Vagina (tissue), 2 donors: ENCODE measurements at regions not wholly inside any gene's neighbourhood (a gene's known extent, or its start where the extent isn't known, plus 50 kb on each side); places are given as distances from the start of the nearest gene placed in this dataset.

Experiments used
- DNase-seq, 2 donors: peaks; one replicate each; pipeline ENCODE4 v3.0.0-alpha.2; 2017; ENCODE audit errors: extremely low spot score in 2 of 2
- H3K27ac ChIP-seq: fragments of 200-600 bp; sonication (generic); one replicate; pipeline ENCODE4 v1.5.1; 2019
- H3K27me3 ChIP-seq: fragments of 200-600 bp; sonication (generic); one replicate; pipeline ENCODE4 v1.5.1; 2019
- H3K36me3 ChIP-seq, 2 donors: fragments of 200-600 bp; sonication (generic); one replicate each; pipeline ENCODE4 v1.5.1; 2017 to 2019
- H3K4me1 ChIP-seq: fragments of 200-600 bp; sonication (generic); one replicate; pipeline ENCODE4 v1.5.1; 2019
- H3K4me3 ChIP-seq, 2 donors: fragments of 200-600 bp; sonication (generic); 1 replicate in 1 of 2; 2 replicates in 1 of 2; pipeline ENCODE4 v1.5.1; 2016 to 2019
- H3K9me3 ChIP-seq: fragments of 200-600 bp; sonication (generic); one replicate; pipeline ENCODE4 v1.5.1; 2019
- CTCF ChIP-seq, 3 experiments: fragments of 450-650 bp in 2 of 3; fragments of 200-600 bp in 1 of 3; sonication (generic) in 1 of 3; IDR thresholded peaks; one replicate each; pipeline ENCODE4 v1.5.1; 2017 to 2019; ENCODE audit warnings: antibody characterized with exemption in 3 of 3, mild to moderate bottlenecking in 2 of 3, moderate library complexity in 2 of 3
- POLR2A ChIP-seq, 2 donors: fragments of 450-650 bp; IDR thresholded peaks; one replicate each; pipeline ENCODE4 v1.6.1; 2017; ENCODE audit warnings: antibody characterized with exemption in 2 of 2, mild to moderate bottlenecking in 2 of 2, moderate library complexity in 2 of 2
- POLR2AphosphoS5 ChIP-seq, 2 donors: sonication (generic); formaldehyde crosslinking; IDR thresholded peaks; one replicate each; pipeline ENCODE4 v1.9.0; 2017; ENCODE audit warnings: antibody characterized with exemption in 2 of 2, mild to moderate bottlenecking in 2 of 2, low read depth in 1 of 2; ENCODE audit not compliant: insufficient read depth in 1 of 2
- intact Hi-C: fragments of 100-400 bp; cut with DNase I; formaldehyde crosslinking; loops from one replicate; pipeline ENCODE4 v1.15.1; 2023

GRCh38 chr13:58134525-58134924, 503.0 kb downstream of the PCDH17 start:
- intact Hi-C loops = no loop called here
- H3K9me3 ChIP-seq = no peaks in the 10 kb centered on the region
- no peak for TF ChIP-seq POLR2AphosphoS5 (IDR thresholded peaks at IDR 0.05; ENCODE audit: insufficient read depth in 1 of 2, low read depth in 1 of 2)
- no peak for TF ChIP-seq CTCF (IDR thresholded peaks at IDR 0.05)
- no peak for TF ChIP-seq POLR2A (IDR thresholded peaks at IDR 0.05)
- no peak overlapping the region for H3K4me3 ChIP-seq
- no peaks in the 10 kb centered on the region for H3K27me3 ChIP-seq
- no peak overlapping the region for H3K27ac ChIP-seq
- H3K36me3 ChIP-seq = no peaks in the 10 kb centered on the region
- no peaks in the 10 kb centered on the region for H3K4me1 ChIP-seq
- no peak for DNase-seq

- H3K4me1 ChIP-seq = no peaks in the 10 kb centered on the region
- no peaks in the 10 kb centered on the region for H3K27me3 ChIP-seq
- H3K9me3 ChIP-seq = no peaks in the 10 kb centered on the region
- DNase-seq = no peak
- no peak overlapping the region for H3K27ac ChIP-seq
- no peak overlapping the region for H3K4me3 ChIP-seq
- no peak for TF ChIP-seq POLR2A (IDR thresholded peaks at IDR 0.05)
- TF ChIP-seq CTCF (IDR thresholded peaks at IDR 0.05) = no peak
- no peak for TF ChIP-seq POLR2AphosphoS5 (IDR thresholded peaks at IDR 0.05; ENCODE audit: insufficient read depth in 1 of 2, low read depth in 1 of 2)
- intact Hi-C loops = no loop called here
- H3K36me3 ChIP-seq = no peaks in the 10 kb centered on the region
Observed at GRCh38 chr13:58142952-58143351, 511.4 kb downstream of the PCDH17 start.

GRCh38 chr13:58144616-58145015, 513.1 kb downstream of the PCDH17 start:
- no peaks in the 10 kb centered on the region for H3K27me3 ChIP-seq
- H3K27ac ChIP-seq = no peak overlapping the region
- no peak overlapping the region for H3K4me3 ChIP-seq
- TF ChIP-seq POLR2A (IDR thresholded peaks at IDR 0.05) = no peak
- no peak for TF ChIP-seq POLR2AphosphoS5 (IDR thresholded peaks at IDR 0.05; ENCODE audit: insufficient read depth in 1 of 2, low read depth in 1 of 2)
- no peak for TF ChIP-seq CTCF (IDR thresholded peaks at IDR 0.05)
- intact Hi-C loops = no loop called here
- H3K9me3 ChIP-seq = no peaks in the 10 kb centered on the region
- no peak for DNase-seq
- no peaks in the 10 kb centered on the region for H3K36me3 ChIP-seq
- H3K4me1 ChIP-seq = no peaks in the 10 kb centered on the region

- intact Hi-C loops = no loop called here
- DNase-seq = no peak
- no peak for TF ChIP-seq POLR2AphosphoS5 (IDR thresholded peaks at IDR 0.05; ENCODE audit: insufficient read depth in 1 of 2, low read depth in 1 of 2)
- no peak for TF ChIP-seq CTCF (IDR thresholded peaks at IDR 0.05)
- TF ChIP-seq POLR2A (IDR thresholded peaks at IDR 0.05) = no peak
- Histone ChIP-seq H3K4me1 (no peaks in the 10 kb centered on the region), H3K27me3 (no peaks in the 10 kb centered on the region), H3K4me3 (no peak overlapping the region), H3K36me3 (no peaks in the 10 kb centered on the region), H3K27ac (no peak overlapping the region), H3K9me3 (no peaks in the 10 kb centered on the region)
Observed at GRCh38 chr13:58151452-58151851, 519.9 kb downstream of the PCDH17 start.

GRCh38 chr13:58160980-58161379, 529.4 kb downstream of the PCDH17 start:
- Histone ChIP-seq H3K27me3 (no peaks in the 10 kb centered on the region), H3K9me3 (no peaks in the 10 kb centered on the region), H3K4me1 (no peaks in the 10 kb centered on the region), H3K27ac (no peak overlapping the region), H3K36me3 (no peaks in the 10 kb centered on the region), H3K4me3 (no peak overlapping the region)
- TF ChIP-seq POLR2AphosphoS5 (IDR thresholded peaks at IDR 0.05; ENCODE audit: insufficient read depth in 1 of 2, low read depth in 1 of 2) = no peak
- no peak for TF ChIP-seq CTCF (IDR thresholded peaks at IDR 0.05)
- no peak for TF ChIP-seq POLR2A (IDR thresholded peaks at IDR 0.05)
- intact Hi-C loops = no loop called here
- no peak for DNase-seq
